ENCODE measurements at regions not wholly inside any gene's neighbourhood (a gene's known extent, or its start where the extent isn't known, plus 50 kb on each side); places are given as distances from the start of the nearest gene placed in this dataset.

- TF ChIP-seq YY1 (IDR thresholded peaks at IDR 0.05; ENCODE audit: low read depth) (no peak), CEBPB (IDR thresholded peaks at IDR 0.05) (peak; percentile 38; the same call in 1 of the 2 replicates)
Observed at GRCh38 chr5:27963050-27963783, 924.8 kb upstream of the CDH9 start.

- TF ChIP-seq TAF1 (IDR thresholded peaks at IDR 0.05; ENCODE audit: low read depth): no peak
- no peak for TF ChIP-seq RAD21 (IDR thresholded peaks at IDR 0.05; ENCODE audit: low read depth)
- no peak for TF ChIP-seq EP300 (IDR thresholded peaks at IDR 0.05; ENCODE audit: borderline replicate concordance)
- no peak for TF ChIP-seq TEAD4 (IDR thresholded peaks at IDR 0.05)
- TF ChIP-seq TCF12 (IDR thresholded peaks at IDR 0.05; ENCODE audit: low read depth): no peak
- no peak for TF ChIP-seq ZBTB7A (IDR thresholded peaks at IDR 0.05; ENCODE audit: low read depth)
- no peak for TF ChIP-seq MAX (IDR thresholded peaks at IDR 0.05)
- no peak for TF ChIP-seq CEBPB (IDR thresholded peaks at IDR 0.05)
Observed at GRCh38 chr5:27962198-27962597, 923.8 kb upstream of the CDH9 start.

GRCh38 chr5:27947088-27947487 is 908.7 kb upstream of the CDH9 start:
- peak; percentile 53; the same call in 1 of the 2 replicates for TF ChIP-seq EP300 (IDR thresholded peaks at IDR 0.05; ENCODE audit: borderline replicate concordance)
- no peak for TF ChIP-seq TCF12 (IDR thresholded peaks at IDR 0.05; ENCODE audit: low read depth)
- peak; percentile 84 for TF ChIP-seq NFIC (IDR thresholded peaks at IDR 0.05)

GRCh38 chr5:27944471-27944870 is 906.1 kb upstream of the CDH9 start:
- TF ChIP-seq NFIC (IDR thresholded peaks at IDR 0.05) (no peak), REST (IDR thresholded peaks at IDR 0.05; ENCODE audit: low read depth) (no peak), CREB1 (IDR thresholded peaks at IDR 0.05; ENCODE audit: low read depth) (no peak), YY1 (IDR thresholded peaks at IDR 0.05; ENCODE audit: low read depth) (no peak), TEAD4 (IDR thresholded peaks at IDR 0.05) (no peak), CEBPB (IDR thresholded peaks at IDR 0.05) (no peak), FOXM1 (IDR thresholded peaks at IDR 0.05; ENCODE audit: borderline replicate concordance, low read depth) (no peak), TAF1 (IDR thresholded peaks at IDR 0.05; ENCODE audit: low read depth) (no peak)

GRCh38 chr5:27938989-27939388 is 900.6 kb upstream of the CDH9 start:
- TF ChIP-seq CREB1 (IDR thresholded peaks at IDR 0.05; ENCODE audit: low read depth): no peak
- no peak for TF ChIP-seq FOXM1 (IDR thresholded peaks at IDR 0.05; ENCODE audit: borderline replicate concordance, low read depth)
- no peak for TF ChIP-seq MAX (IDR thresholded peaks at IDR 0.05)
- TF ChIP-seq NFIC (IDR thresholded peaks at IDR 0.05): no peak
- no peak for TF ChIP-seq EP300 (IDR thresholded peaks at IDR 0.05; ENCODE audit: borderline replicate concordance)
- TF ChIP-seq TEAD4 (IDR thresholded peaks at IDR 0.05): no peak

GRCh38 chr5:27928060-27928459 is 889.7 kb upstream of the CDH9 start:
- no peak for TF ChIP-seq YY1 (IDR thresholded peaks at IDR 0.05; ENCODE audit: low read depth)
- TF ChIP-seq EGR1 (IDR thresholded peaks at IDR 0.05): no peak
- no peak for TF ChIP-seq EP300 (IDR thresholded peaks at IDR 0.05; ENCODE audit: borderline replicate concordance)
- TF ChIP-seq TCF12 (IDR thresholded peaks at IDR 0.05; ENCODE audit: low read depth): no peak
- TF ChIP-seq FOXM1 (IDR thresholded peaks at IDR 0.05; ENCODE audit: borderline replicate concordance, low read depth): no peak
- TF ChIP-seq NFIC (IDR thresholded peaks at IDR 0.05): no peak
- no peak for TF ChIP-seq RAD21 (IDR thresholded peaks at IDR 0.05; ENCODE audit: low read depth)
- no peak for TF ChIP-seq TEAD4 (IDR thresholded peaks at IDR 0.05)
- no peak for TF ChIP-seq TAF1 (IDR thresholded peaks at IDR 0.05; ENCODE audit: low read depth)
- no peak for TF ChIP-seq REST (IDR thresholded peaks at IDR 0.05; ENCODE audit: low read depth)
- TF ChIP-seq USF1 (IDR thresholded peaks at IDR 0.05): no peak
- no peak for TF ChIP-seq MAX (IDR thresholded peaks at IDR 0.05)
- TF ChIP-seq ZBTB7A (IDR thresholded peaks at IDR 0.05; ENCODE audit: low read depth): no peak
- no peak for TF ChIP-seq CEBPB (IDR thresholded peaks at IDR 0.05)
- TF ChIP-seq CREB1 (IDR thresholded peaks at IDR 0.05; ENCODE audit: low read depth): no peak

GRCh38 chr5:27911216-27911615 is 872.8 kb upstream of the CDH9 start:
- no peak for TF ChIP-seq TEAD4 (IDR thresholded peaks at IDR 0.05)

Data from Ishikawa (cell line).